C4-2B (cell line): ENCODE measurements at regions not wholly inside any gene's neighbourhood (a gene's known extent, or its start where the extent isn't known, plus 50 kb on each side); places are given as distances from the start of the nearest gene placed in this dataset.

Source experiments
- H3K27ac ChIP-seq: fragments of 450-650 bp; 2 replicates; pipeline ENCODE4 v1.5.1; 2017
- CTCF ChIP-seq: fragments of 450-650 bp; conservative IDR thresholded peaks from 2 replicates; pipeline ENCODE4 v1.5.1; 2017; ENCODE audit warnings: mild to moderate bottlenecking
- ZFX ChIP-seq: fragments of 450-650 bp; IDR thresholded peaks from 2 replicates; pipeline ENCODE4 v1.6.1; 2017

GRCh38 chr10:33812586-33812985 is 478.1 kb upstream of the NRP1 start:
- TF ChIP-seq ZFX = no peak
- TF ChIP-seq CTCF = no peak
- no peak overlapping the region for H3K27ac ChIP-seq

GRCh38 chr10:33810986-33811385 is 476.5 kb upstream of the NRP1 start:
- TF ChIP-seq ZFX (no peak), CTCF (no peak)
- H3K27ac ChIP-seq = no peak overlapping the region

- TF ChIP-seq CTCF (no peak), ZFX (no peak)
- no peak overlapping the region for H3K27ac ChIP-seq
Measured at GRCh38 chr10:33809732-33810131, 475.3 kb upstream of the NRP1 start.

- no peak for TF ChIP-seq CTCF
- TF ChIP-seq ZFX = no peak
- H3K27ac ChIP-seq = no peak overlapping the region
Measured at GRCh38 chr10:33808475-33808874, 474.0 kb upstream of the NRP1 start.

- no peak overlapping the region for H3K27ac ChIP-seq
- TF ChIP-seq ZFX (no peak), CTCF (no peak)
Measured at GRCh38 chr10:33807531-33808359, 473.3 kb upstream of the NRP1 start.

GRCh38 chr10:33805831-33806230 is 471.4 kb upstream of the NRP1 start:
- no peak overlapping the region for H3K27ac ChIP-seq
- TF ChIP-seq ZFX = no peak
- TF ChIP-seq CTCF = no peak

GRCh38 chr10:33804584-33804983 is 470.1 kb upstream of the NRP1 start:
- H3K27ac ChIP-seq = no peak overlapping the region
- TF ChIP-seq ZFX (no peak), CTCF (no peak)
